ENCODE measurements at regions not wholly inside any gene's neighbourhood (a gene's known extent, or its start where the extent isn't known, plus 50 kb on each side); places are given as distances from the start of the nearest gene placed in this dataset.

GRCh38 chr14:100467939-100468338 lies 119.3 kb downstream of the BEGAIN start:
- Histone ChIP-seq H3K36me3 (ENCODE audit: control insufficient read depth, insufficient read depth, low read length) (no peaks in the 10 kb centered on the region), H3K4me2 (ENCODE audit: extremely low read depth, insufficient read depth, low read length) (no peak overlapping the region), H4K20me1 (ENCODE audit: control insufficient read depth, extremely low read depth, insufficient read depth, low read length) (no peaks in the 10 kb centered on the region), H3K27me3 (ENCODE audit: control insufficient read depth, insufficient read depth, low read length) (no peaks in the 10 kb centered on the region), H3K27ac (ENCODE audit: insufficient read depth, low read length) (no peak overlapping the region), H2AFZ (ENCODE audit: low read length) (no peak overlapping the region), H3K4me3 (replicated peaks in 1 of 4; ENCODE audit: control extremely low read depth in 1 of 4, insufficient read depth in 1 of 4, low read depth in 3 of 4, low read length in 4 of 4) (no peak overlapping the region), H3K79me2 (ENCODE audit: control insufficient read depth, insufficient read depth, low read length) (no peaks in the 10 kb centered on the region), H3K9ac (ENCODE audit: insufficient read depth, low read length) (no peak overlapping the region), H3K4me1 (ENCODE audit: control insufficient read depth, extremely low read depth, insufficient read depth, low read length) (no peaks in the 10 kb centered on the region), H3K9me3 (ENCODE audit: control insufficient read depth, insufficient read depth, low read depth, low read length) (no peaks in the 10 kb centered on the region)
- DNase-seq (ENCODE audit: low read depth in 2 of 2), result no peak
- TF ChIP-seq EZH2 (IDR thresholded peaks at IDR 0.05; ENCODE audit: low read length, missing control alignments), result no peak
- TF ChIP-seq CTCF (conservative IDR thresholded peaks at IDR 0.05 in 1 of 2, IDR thresholded peaks at IDR 0.05 in 1 of 2; ENCODE audit: low read depth in 1 of 2, low read length in 2 of 2), result no peak

GRCh38 chr14:100468557-100468956 lies 118.7 kb downstream of the BEGAIN start:
- no peaks in the 10 kb centered on the region for H3K79me2 ChIP-seq (ENCODE audit: control insufficient read depth, insufficient read depth, low read length)
- DNase-seq (ENCODE audit: low read depth in 2 of 2), result no peak
- H3K4me1 ChIP-seq (ENCODE audit: control insufficient read depth, extremely low read depth, insufficient read depth, low read length), result no peaks in the 10 kb centered on the region
- H3K9me3 ChIP-seq (ENCODE audit: control insufficient read depth, insufficient read depth, low read depth, low read length), result no peaks in the 10 kb centered on the region
- H2AFZ ChIP-seq (ENCODE audit: low read length), result no peak overlapping the region
- H3K36me3 ChIP-seq (ENCODE audit: control insufficient read depth, insufficient read depth, low read length), result no peaks in the 10 kb centered on the region
- no peak overlapping the region for H3K9ac ChIP-seq (ENCODE audit: insufficient read depth, low read length)
- no peak overlapping the region for H3K27ac ChIP-seq (ENCODE audit: insufficient read depth, low read length)
- no peak overlapping the region for H3K4me3 ChIP-seq (replicated peaks in 1 of 4; ENCODE audit: control extremely low read depth in 1 of 4, insufficient read depth in 1 of 4, low read depth in 3 of 4, low read length in 4 of 4)
- no peak overlapping the region for H3K4me2 ChIP-seq (ENCODE audit: extremely low read depth, insufficient read depth, low read length)
- H4K20me1 ChIP-seq (ENCODE audit: control insufficient read depth, extremely low read depth, insufficient read depth, low read length), result no peaks in the 10 kb centered on the region
- no peak for TF ChIP-seq EZH2 (IDR thresholded peaks at IDR 0.05; ENCODE audit: low read length, missing control alignments)
- no peaks in the 10 kb centered on the region for H3K27me3 ChIP-seq (ENCODE audit: control insufficient read depth, insufficient read depth, low read length)

- no peak for DNase-seq (ENCODE audit: low read depth in 2 of 2)
- H3K36me3 ChIP-seq (ENCODE audit: control insufficient read depth, insufficient read depth, low read length), result no peaks in the 10 kb centered on the region
- no peaks in the 10 kb centered on the region for H4K20me1 ChIP-seq (ENCODE audit: control insufficient read depth, extremely low read depth, insufficient read depth, low read length)
- no peaks in the 10 kb centered on the region for H3K4me1 ChIP-seq (ENCODE audit: control insufficient read depth, extremely low read depth, insufficient read depth, low read length)
- no peak overlapping the region for H3K27ac ChIP-seq (ENCODE audit: insufficient read depth, low read length)
- H3K79me2 ChIP-seq (ENCODE audit: control insufficient read depth, insufficient read depth, low read length), result no peaks in the 10 kb centered on the region
- H3K9me3 ChIP-seq (ENCODE audit: control insufficient read depth, insufficient read depth, low read depth, low read length), result no peaks in the 10 kb centered on the region
- no peak overlapping the region for H3K9ac ChIP-seq (ENCODE audit: insufficient read depth, low read length)
- H3K4me3 ChIP-seq (replicated peaks in 1 of 4; ENCODE audit: control extremely low read depth in 1 of 4, insufficient read depth in 1 of 4, low read depth in 3 of 4, low read length in 4 of 4), result no peak overlapping the region
- H3K4me2 ChIP-seq (ENCODE audit: extremely low read depth, insufficient read depth, low read length), result no peak overlapping the region
- no peaks in the 10 kb centered on the region for H3K27me3 ChIP-seq (ENCODE audit: control insufficient read depth, insufficient read depth, low read length)
- H2AFZ ChIP-seq (ENCODE audit: low read length), result no peak overlapping the region
- TF ChIP-seq CTCF (conservative IDR thresholded peaks at IDR 0.05 in 1 of 2, IDR thresholded peaks at IDR 0.05 in 1 of 2; ENCODE audit: low read depth in 1 of 2, low read length in 2 of 2) (no peak), EZH2 (IDR thresholded peaks at IDR 0.05; ENCODE audit: low read length, missing control alignments) (no peak)
Observed at GRCh38 chr14:100469632-100470522, 117.3 kb downstream of the BEGAIN start.

Measured in fibroblast of lung (primary cell).